ENCODE measurements at regions not wholly inside any gene's neighbourhood (a gene's known extent, or its start where the extent isn't known, plus 50 kb on each side); places are given as distances from the start of the nearest gene placed in this dataset.

DNA sequence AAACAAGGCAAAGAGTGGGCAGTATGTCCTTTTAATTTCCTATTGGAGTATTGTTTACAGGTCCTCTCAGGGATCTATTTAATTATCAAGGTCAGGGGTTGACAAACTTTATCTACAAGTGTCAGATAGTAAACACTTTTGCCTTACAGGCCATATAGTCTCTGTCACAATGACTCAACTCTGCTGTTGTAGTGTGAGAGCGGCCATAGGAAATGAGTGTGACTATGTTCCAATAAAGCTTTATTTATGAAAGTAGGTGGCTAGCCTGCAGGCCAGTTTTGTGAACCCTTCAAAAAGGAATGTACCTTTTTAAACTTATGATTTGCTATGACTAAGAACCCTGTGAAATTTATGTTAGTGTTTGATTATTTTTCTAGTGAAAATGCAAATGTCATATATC is 156.1 kb downstream of the GPAT3 start:
- TF ChIP-seq, protein P1, sequence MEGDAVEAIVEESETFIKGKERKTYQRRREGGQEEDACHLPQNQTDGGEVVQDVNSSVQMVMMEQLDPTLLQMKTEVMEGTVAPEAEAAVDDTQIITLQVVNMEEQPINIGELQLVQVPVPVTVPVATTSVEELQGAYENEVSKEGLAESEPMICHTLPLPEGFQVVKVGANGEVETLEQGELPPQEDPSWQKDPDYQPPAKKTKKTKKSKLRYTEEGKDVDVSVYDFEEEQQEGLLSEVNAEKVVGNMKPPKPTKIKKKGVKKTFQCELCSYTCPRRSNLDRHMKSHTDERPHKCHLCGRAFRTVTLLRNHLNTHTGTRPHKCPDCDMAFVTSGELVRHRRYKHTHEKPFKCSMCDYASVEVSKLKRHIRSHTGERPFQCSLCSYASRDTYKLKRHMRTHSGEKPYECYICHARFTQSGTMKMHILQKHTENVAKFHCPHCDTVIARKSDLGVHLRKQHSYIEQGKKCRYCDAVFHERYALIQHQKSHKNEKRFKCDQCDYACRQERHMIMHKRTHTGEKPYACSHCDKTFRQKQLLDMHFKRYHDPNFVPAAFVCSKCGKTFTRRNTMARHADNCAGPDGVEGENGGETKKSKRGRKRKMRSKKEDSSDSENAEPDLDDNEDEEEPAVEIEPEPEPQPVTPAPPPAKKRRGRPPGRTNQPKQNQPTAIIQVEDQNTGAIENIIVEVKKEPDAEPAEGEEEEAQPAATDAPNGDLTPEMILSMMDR (IDR thresholded peaks at IDR 0.05), result no peak
- TF ChIP-seq POLR2A (IDR thresholded peaks at IDR 0.05), result no peak
